Stomach (tissue), 4 donors: ENCODE measurements at regions not wholly inside any gene's neighbourhood (a gene's known extent, or its start where the extent isn't known, plus 50 kb on each side); places are given as distances from the start of the nearest gene placed in this dataset.

ENCODE experiments used
- CTCF ChIP-seq, 7 experiments: fragments of 450-650 bp in 4 of 7; fragments of 200-600 bp in 3 of 7; sonication (generic) in 3 of 7; IDR thresholded peaks; one replicate each; pipeline ENCODE4 v1.5.1; 2016 to 2019; ENCODE audit warnings: antibody characterized with exemption in 7 of 7, control low read depth in 2 of 7, mild to moderate bottlenecking in 1 of 7
- EP300 ChIP-seq: sonication (generic); formaldehyde crosslinking; IDR thresholded peaks from one replicate; pipeline ENCODE4 v1.6.1; 2017; ENCODE audit warnings: antibody characterized with exemption
- POLR2A ChIP-seq, 4 donors: fragments of 450-650 bp; IDR thresholded peaks; one replicate each; pipeline ENCODE4 v1.6.1; 2016; ENCODE audit warnings: antibody characterized with exemption in 4 of 4, control low read depth in 2 of 4, mild to moderate bottlenecking in 1 of 4, moderate library complexity in 1 of 4
- POLR2AphosphoS5 ChIP-seq, 3 donors: sonication (generic); formaldehyde crosslinking; IDR thresholded peaks; one replicate each; pipeline ENCODE4 v1.6.1; 2016; ENCODE audit warnings: antibody characterized with exemption in 3 of 3

- TF ChIP-seq POLR2A (IDR thresholded peaks at IDR 0.05) (no peak), CTCF (IDR thresholded peaks at IDR 0.05) (no peak), POLR2AphosphoS5 (IDR thresholded peaks at IDR 0.05) (no peak), EP300 (no peak)
Measured at GRCh38 chr9:115629879-115630840, 512.2 kb upstream of the TNC start.
